Thyroid gland (tissue), 4 donors: ENCODE measurements at regions not wholly inside any gene's neighbourhood (a gene's known extent, or its start where the extent isn't known, plus 50 kb on each side); places are given as distances from the start of the nearest gene placed in this dataset.

ENCODE experiments used
- POLR2A ChIP-seq, 2 donors: fragments of 450-650 bp; IDR thresholded peaks; one replicate each; pipeline ENCODE4 v1.6.1; 2017; ENCODE audit warnings: antibody characterized with exemption in 2 of 2, mild to moderate bottlenecking in 2 of 2, moderate library complexity in 1 of 2
- TF ChIP-seq, protein P1 (sequence below), 6 experiments: fragments of 200-600 bp in 3 of 6; fragments of 450-650 bp in 3 of 6; sonication (generic) in 3 of 6; IDR thresholded peaks; one replicate each; pipeline ENCODE4 v1.5.1; 2016 to 2019; ENCODE audit warnings: antibody characterized with exemption in 6 of 6, mild to moderate bottlenecking in 2 of 6, inconsistent platforms in 1 of 6, moderate library complexity in 1 of 6

DNA sequence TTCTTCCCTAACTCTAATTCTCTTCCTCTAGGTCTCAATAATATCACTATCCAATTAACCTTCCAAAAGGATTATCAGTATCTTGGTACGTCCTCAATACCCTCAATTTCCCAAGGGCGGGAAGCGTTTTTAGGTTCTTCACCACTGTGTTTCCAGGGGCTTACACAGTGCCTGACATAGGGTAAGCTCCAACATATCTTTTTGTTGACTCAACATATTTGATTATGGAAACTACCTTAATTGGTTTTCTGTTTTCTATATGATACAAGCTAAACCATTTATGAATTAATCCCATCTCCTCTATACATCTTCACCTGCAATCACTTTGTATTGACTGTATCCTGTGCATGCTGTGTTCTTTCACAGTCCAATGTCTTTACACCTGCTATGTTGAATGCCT lies 987.3 kb downstream of the GRID1 start:
- TF ChIP-seq, protein P1, sequence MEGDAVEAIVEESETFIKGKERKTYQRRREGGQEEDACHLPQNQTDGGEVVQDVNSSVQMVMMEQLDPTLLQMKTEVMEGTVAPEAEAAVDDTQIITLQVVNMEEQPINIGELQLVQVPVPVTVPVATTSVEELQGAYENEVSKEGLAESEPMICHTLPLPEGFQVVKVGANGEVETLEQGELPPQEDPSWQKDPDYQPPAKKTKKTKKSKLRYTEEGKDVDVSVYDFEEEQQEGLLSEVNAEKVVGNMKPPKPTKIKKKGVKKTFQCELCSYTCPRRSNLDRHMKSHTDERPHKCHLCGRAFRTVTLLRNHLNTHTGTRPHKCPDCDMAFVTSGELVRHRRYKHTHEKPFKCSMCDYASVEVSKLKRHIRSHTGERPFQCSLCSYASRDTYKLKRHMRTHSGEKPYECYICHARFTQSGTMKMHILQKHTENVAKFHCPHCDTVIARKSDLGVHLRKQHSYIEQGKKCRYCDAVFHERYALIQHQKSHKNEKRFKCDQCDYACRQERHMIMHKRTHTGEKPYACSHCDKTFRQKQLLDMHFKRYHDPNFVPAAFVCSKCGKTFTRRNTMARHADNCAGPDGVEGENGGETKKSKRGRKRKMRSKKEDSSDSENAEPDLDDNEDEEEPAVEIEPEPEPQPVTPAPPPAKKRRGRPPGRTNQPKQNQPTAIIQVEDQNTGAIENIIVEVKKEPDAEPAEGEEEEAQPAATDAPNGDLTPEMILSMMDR (IDR thresholded peaks at IDR 0.05) = no peak
- no peak for TF ChIP-seq POLR2A (IDR thresholded peaks at IDR 0.05)
